Activated CD4-positive, alpha-beta T cell treated with anti-CD3 and anti-CD28 coated beads for 36 hours (primary cell): ENCODE measurements at regions not wholly inside any gene's neighbourhood (a gene's known extent, or its start where the extent isn't known, plus 50 kb on each side); places are given as distances from the start of the nearest gene placed in this dataset.
"Not testable (repeated sequence)": the region's sequence is repeated elsewhere in the genome, so short reads cannot be mapped to it uniquely, and the experiment has no call there.

Source experiments
- ATAC-seq: fragments of 200-7000 bp; cut with Tn5 transposase; one replicate; pipeline ENCODE4 v1.10.0; 2021; ENCODE audit warnings: mild to moderate bottlenecking, moderate library complexity
- CTCF ChIA-PET: fragments of 350-600 bp; sonication (Branson Sonifier 250); formaldehyde crosslinking; loops from one replicate; lab custom pipeline; 2021; ENCODE audit warnings: antibody characterized with exemption; lab: Charles Lee
- POLR2A ChIA-PET: fragments of 350-600 bp; sonication (Branson Sonifier 250); formaldehyde crosslinking; loops from one replicate; lab custom pipeline; 2021; ENCODE audit warnings: antibody characterized with exemption, inconsistent platforms; lab: Charles Lee
- DNase-seq: peaks from one replicate; pipeline ENCODE4 v3.0.0-alpha.2; 2020
- H3K27ac Mint-ChIP-seq: one replicate; pipeline ENCODE4 v1.8.0; 2021; ENCODE audit warnings: mixed read lengths
- H3K27me3 Mint-ChIP-seq: one replicate; pipeline ENCODE4 v1.8.0; 2021; ENCODE audit warnings: mixed read lengths
- H3K36me3 Mint-ChIP-seq: one replicate; pipeline ENCODE4 v1.8.0; 2021; ENCODE audit warnings: low read depth, mixed read lengths
- H3K4me1 Mint-ChIP-seq: one replicate; pipeline ENCODE4 v1.8.0; 2021; ENCODE audit warnings: mixed read lengths
- H3K4me3 Mint-ChIP-seq: one replicate; pipeline ENCODE4 v1.8.0; 2021; ENCODE audit warnings: mild to moderate bottlenecking, moderate library complexity, mixed read lengths
- H3K9me3 Mint-ChIP-seq: one replicate; pipeline ENCODE4 v1.8.0; 2021; ENCODE audit warnings: low read depth, mixed read lengths
- intact Hi-C, 2 experiments: fragments of 100-400 bp; cut with DNase I in 1 of 2; cut with micrococcal nuclease in 1 of 2; formaldehyde crosslinking; loops; one replicate each; pipeline versions ENCODE4 v1.14.2 to v1.15.1; 2022 to 2024; cut with DNase I, micrococcal nuclease

- Mint-ChIP-seq H3K36me3 (no peaks in the 10 kb centered on the region), H3K4me1 (no peaks in the 10 kb centered on the region), H3K4me3 (no peak overlapping the region), H3K9me3 (peaks cover 2% of the 10 kb centered on the region), H3K27me3 (no peaks in the 10 kb centered on the region), H3K27ac (no peak overlapping the region)
- intact Hi-C loops = no loop called here
- DNase-seq = no peak
- ATAC-seq = no peak
- ChIA-PET POLR2A (no interaction called here), CTCF (no interaction called here)
Observed at GRCh38 chr6:80437221-80437620, 330.8 kb downstream of the BCKDHB start.

GRCh38 chr6:80436663-80437062 is 330.2 kb downstream of the BCKDHB start:
- H3K27ac Mint-ChIP-seq = no peak overlapping the region
- H3K4me1 Mint-ChIP-seq = no peaks in the 10 kb centered on the region
- H3K9me3 Mint-ChIP-seq = peaks cover 2% of the 10 kb centered on the region
- no peaks in the 10 kb centered on the region for H3K27me3 Mint-ChIP-seq
- intact Hi-C loops = no loop called here
- CTCF ChIA-PET = no interaction called here
- POLR2A ChIA-PET = no interaction called here
- H3K36me3 Mint-ChIP-seq = no peaks in the 10 kb centered on the region
- no peak for DNase-seq
- ATAC-seq = no peak
- H3K4me3 Mint-ChIP-seq = no peak overlapping the region

GRCh38 chr6:80435457-80435856 is 329.0 kb downstream of the BCKDHB start:
- Mint-ChIP-seq H3K27me3 (no peaks in the 10 kb centered on the region), H3K4me3 (no peak overlapping the region), H3K27ac (no peak overlapping the region), H3K36me3 (peaks cover 2% of the 10 kb centered on the region), H3K4me1 (no peaks in the 10 kb centered on the region), H3K9me3 (peaks cover 4% of the 10 kb centered on the region)
- intact Hi-C loops = no loop called here
- POLR2A ChIA-PET = no interaction called here
- CTCF ChIA-PET = no interaction called here
- DNase-seq (no peak), ATAC-seq (no peak)

- ATAC-seq (no peak), DNase-seq (no peak)
- Mint-ChIP-seq H3K4me1 (no peaks in the 10 kb centered on the region), H3K36me3 (peaks cover 2% of the 10 kb centered on the region), H3K27ac (no peak overlapping the region), H3K9me3 (peaks cover 5% of the 10 kb centered on the region), H3K27me3 (no peaks in the 10 kb centered on the region), H3K4me3 (no peak overlapping the region)
- intact Hi-C loops = no loop called here
- POLR2A ChIA-PET = no interaction called here
- CTCF ChIA-PET = interaction anchor here (0.9 kb wide), 1 partner anchor 9 kb away, joined by 4 read pairs; no protein-coding TSS in a partner anchor
Observed at GRCh38 chr6:80434691-80435350, 328.4 kb downstream of the BCKDHB start.

GRCh38 chr6:80433673-80434025 is 327.2 kb downstream of the BCKDHB start:
- no peaks in the 10 kb centered on the region for H3K4me1 Mint-ChIP-seq
- ChIA-PET CTCF (interaction anchor here (0.6 kb wide), 1 partner anchor 110 kb away, joined by 3 read pairs; no protein-coding TSS in a partner anchor), POLR2A (no interaction called here)
- no peak overlapping the region for H3K27ac Mint-ChIP-seq
- intact Hi-C loops = no loop called here
- DNase-seq = no peak
- peaks cover 2% of the 10 kb centered on the region for H3K36me3 Mint-ChIP-seq
- ATAC-seq = no peak
- no peak overlapping the region for H3K4me3 Mint-ChIP-seq
- peaks cover 10% of the 10 kb centered on the region for H3K9me3 Mint-ChIP-seq
- H3K27me3 Mint-ChIP-seq = no peaks in the 10 kb centered on the region

GRCh38 chr6:80433010-80433672 is 326.7 kb downstream of the BCKDHB start:
- ATAC-seq (no peak), DNase-seq (no peak)
- ChIA-PET POLR2A (no interaction called here), CTCF (interaction anchor here (0.6 kb wide), 1 partner anchor 109 kb away, joined by 3 read pairs; no protein-coding TSS in a partner anchor)
- Mint-ChIP-seq H3K36me3 (peaks cover 2% of the 10 kb centered on the region), H3K27me3 (no peaks in the 10 kb centered on the region), H3K4me3 (no peak overlapping the region), H3K27ac (no peak overlapping the region), H3K4me1 (no peaks in the 10 kb centered on the region), H3K9me3 (peaks cover 13% of the 10 kb centered on the region)
- intact Hi-C loops = no loop called here

- intact Hi-C loops = no loop called here
- CTCF ChIA-PET = interaction anchor here (0.6 to 1.2 kb wide), 2 partner anchors 28 to 31 kb away, joined by 3 to 4 read pairs; no protein-coding TSS in a partner anchor
- POLR2A ChIA-PET = no interaction called here
- DNase-seq = no peak
- no peak overlapping the region for H3K4me3 Mint-ChIP-seq
- peaks cover 32% of the 10 kb centered on the region for H3K9me3 Mint-ChIP-seq
- H3K27ac Mint-ChIP-seq = no peak overlapping the region
- no peaks in the 10 kb centered on the region for H3K27me3 Mint-ChIP-seq
- no peak for ATAC-seq
- H3K36me3 Mint-ChIP-seq = peaks cover 12% of the 10 kb centered on the region
- H3K4me1 Mint-ChIP-seq = no peaks in the 10 kb centered on the region
Observed at GRCh38 chr6:80425089-80425823, 318.8 kb downstream of the BCKDHB start.

- Mint-ChIP-seq H3K4me3 (no peak overlapping the region), H3K27me3 (no peaks in the 10 kb centered on the region), H3K36me3 (peaks cover 14% of the 10 kb centered on the region), H3K4me1 (no peaks in the 10 kb centered on the region), H3K9me3 (peaks cover 42% of the 10 kb centered on the region), H3K27ac (no peak overlapping the region)
- intact Hi-C loops = no loop called here
- ATAC-seq (no peak), DNase-seq (no peak)
- POLR2A ChIA-PET = no interaction called here
- CTCF ChIA-PET = no interaction called here
Observed at GRCh38 chr6:80411486-80411885, 305.0 kb downstream of the BCKDHB start.

GRCh38 chr6:80407976-80408375 is 301.5 kb downstream of the BCKDHB start:
- ATAC-seq, intact Hi-C loops, CTCF ChIA-PET, H3K4me3 Mint-ChIP-seq, DNase-seq, H3K27ac Mint-ChIP-seq, H3K4me1 Mint-ChIP-seq, POLR2A ChIA-PET, H3K27me3 Mint-ChIP-seq: not testable (repeated sequence)
- peaks cover 20% of the 10 kb centered on the region for H3K9me3 Mint-ChIP-seq
- H3K36me3 Mint-ChIP-seq = peaks cover 12% of the 10 kb centered on the region

- H3K4me3 Mint-ChIP-seq = no peak overlapping the region
- intact Hi-C loops = no loop called here
- CTCF ChIA-PET = no interaction called here
Observed at GRCh38 chr6:80404889-80405288, 298.4 kb downstream of the BCKDHB start.

GRCh38 chr6:80403365-80403764 is 296.9 kb downstream of the BCKDHB start:
- ChIA-PET POLR2A (no interaction called here), CTCF (no interaction called here)
- ATAC-seq = no peak
- Mint-ChIP-seq H3K4me1 (no peaks in the 10 kb centered on the region), H3K9me3 (peaks cover 15% of the 10 kb centered on the region), H3K27ac (no peak overlapping the region), H3K4me3 (no peak overlapping the region), H3K36me3 (no peaks in the 10 kb centered on the region), H3K27me3 (no peaks in the 10 kb centered on the region)
- no peak for DNase-seq
- intact Hi-C loops = no loop called here

More at GRCh38 chr6:80404889-80405288, 298.4 kb downstream of the BCKDHB start:
- ATAC-seq = no peak
- POLR2A ChIA-PET = no interaction called here
- no peak for DNase-seq
- H3K4me1 Mint-ChIP-seq = no peaks in the 10 kb centered on the region
- no peaks in the 10 kb centered on the region for H3K27me3 Mint-ChIP-seq
- H3K27ac Mint-ChIP-seq = no peak overlapping the region
- peaks cover 15% of the 10 kb centered on the region for H3K9me3 Mint-ChIP-seq
- H3K36me3 Mint-ChIP-seq = peaks cover 4% of the 10 kb centered on the region
